ENCODE measurements at regions not wholly inside any gene's neighbourhood (a gene's known extent, or its start where the extent isn't known, plus 50 kb on each side); places are given as distances from the start of the nearest gene placed in this dataset.

DNA sequence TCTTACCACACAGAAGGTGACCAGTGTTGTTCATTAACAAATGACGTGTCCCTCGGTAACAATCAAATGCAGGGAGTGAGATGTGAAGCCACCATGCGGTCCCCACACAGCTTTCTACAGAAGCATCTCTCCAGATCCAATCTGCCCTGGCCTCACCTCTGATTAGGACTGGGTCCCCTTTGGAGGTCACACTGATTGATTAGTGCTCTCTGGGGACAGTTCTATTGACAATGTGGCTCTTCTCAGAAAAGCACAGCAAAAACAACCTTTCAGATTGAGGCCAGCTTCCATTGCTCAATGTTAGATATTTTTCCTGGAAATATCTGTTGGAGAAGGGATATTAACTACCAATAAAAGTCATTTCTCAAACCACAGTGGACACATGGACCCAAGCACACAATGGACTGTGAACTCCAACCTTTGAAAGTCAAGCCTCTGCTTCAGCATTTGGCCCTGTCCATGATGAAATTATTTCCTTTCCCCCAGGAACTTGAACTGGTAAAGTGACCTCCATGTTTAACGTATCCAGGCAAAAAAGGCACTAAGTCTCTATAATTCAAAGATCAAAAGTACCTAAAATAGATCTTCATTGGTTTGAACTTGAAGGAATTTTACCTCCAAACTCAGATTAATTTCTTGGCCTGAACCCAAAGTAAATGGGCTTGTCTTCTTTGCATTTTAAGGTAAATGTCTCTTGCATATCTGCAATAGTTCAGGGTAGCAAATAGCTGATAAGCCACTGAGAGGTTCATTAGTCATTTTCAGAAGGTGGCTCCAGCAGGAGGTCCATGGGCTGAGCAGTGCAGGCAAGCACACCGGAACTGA, 118.5 kb downstream of the FOXA2 start:
- no peak overlapping the region for H3K27ac ChIP-seq
- no peaks in the 10 kb centered on the region for H3K79me2 ChIP-seq
- no peak overlapping the region for H3K4me2 ChIP-seq (ENCODE audit: low read length)
- H2AFZ ChIP-seq, result no peak overlapping the region
- H3K36me3 ChIP-seq (ENCODE audit: control insufficient read depth, insufficient read depth, low read length), result no peaks in the 10 kb centered on the region
- no peak overlapping the region for H3K9ac ChIP-seq
- no peaks in the 10 kb centered on the region for H3K27me3 ChIP-seq (ENCODE audit: control insufficient read depth, insufficient read depth, low read length)
- TF ChIP-seq, protein P1, sequence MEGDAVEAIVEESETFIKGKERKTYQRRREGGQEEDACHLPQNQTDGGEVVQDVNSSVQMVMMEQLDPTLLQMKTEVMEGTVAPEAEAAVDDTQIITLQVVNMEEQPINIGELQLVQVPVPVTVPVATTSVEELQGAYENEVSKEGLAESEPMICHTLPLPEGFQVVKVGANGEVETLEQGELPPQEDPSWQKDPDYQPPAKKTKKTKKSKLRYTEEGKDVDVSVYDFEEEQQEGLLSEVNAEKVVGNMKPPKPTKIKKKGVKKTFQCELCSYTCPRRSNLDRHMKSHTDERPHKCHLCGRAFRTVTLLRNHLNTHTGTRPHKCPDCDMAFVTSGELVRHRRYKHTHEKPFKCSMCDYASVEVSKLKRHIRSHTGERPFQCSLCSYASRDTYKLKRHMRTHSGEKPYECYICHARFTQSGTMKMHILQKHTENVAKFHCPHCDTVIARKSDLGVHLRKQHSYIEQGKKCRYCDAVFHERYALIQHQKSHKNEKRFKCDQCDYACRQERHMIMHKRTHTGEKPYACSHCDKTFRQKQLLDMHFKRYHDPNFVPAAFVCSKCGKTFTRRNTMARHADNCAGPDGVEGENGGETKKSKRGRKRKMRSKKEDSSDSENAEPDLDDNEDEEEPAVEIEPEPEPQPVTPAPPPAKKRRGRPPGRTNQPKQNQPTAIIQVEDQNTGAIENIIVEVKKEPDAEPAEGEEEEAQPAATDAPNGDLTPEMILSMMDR (IDR thresholded peaks at IDR 0.05), result no peak
- H3K4me3 ChIP-seq (ENCODE audit: low read depth, low read length), result no peak overlapping the region
- peaks cover 9% of the 10 kb centered on the region for H3K4me1 ChIP-seq
- no peaks in the 10 kb centered on the region for H3K9me3 ChIP-seq (ENCODE audit: control insufficient read depth, low read length)

DNA sequence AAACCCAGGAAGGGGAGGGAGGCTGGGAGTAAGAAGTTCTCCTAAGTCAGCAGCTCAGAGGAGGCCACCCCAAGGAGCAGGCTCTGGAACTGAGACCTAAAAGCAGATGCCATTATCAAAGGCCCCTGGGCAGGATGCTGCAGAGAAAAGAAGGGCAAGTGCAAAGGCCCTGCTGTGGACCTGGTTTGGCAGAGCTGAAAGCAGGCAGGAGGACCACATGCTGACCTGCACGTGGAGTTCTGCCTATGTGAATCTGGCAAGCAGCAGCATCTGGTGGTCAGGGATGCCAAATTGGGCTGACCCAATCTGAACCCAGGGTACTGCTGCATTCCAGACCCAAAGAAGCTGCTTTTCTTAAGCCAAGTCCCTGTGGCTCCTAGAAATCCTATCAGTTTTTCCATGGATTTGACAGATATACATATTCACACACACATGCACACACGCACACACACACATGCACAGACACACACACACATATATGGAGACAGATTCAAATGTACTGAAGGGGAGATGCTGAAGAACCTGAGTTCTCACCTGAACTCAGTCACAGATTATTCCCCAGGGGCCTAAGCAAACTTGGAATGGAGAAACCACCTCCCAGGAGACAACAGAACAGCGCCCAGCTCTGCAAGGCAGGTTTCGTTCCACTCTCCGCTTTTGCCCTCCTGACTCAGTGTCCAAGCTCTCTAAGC, 119.9 kb downstream of the FOXA2 start:
- no peaks in the 10 kb centered on the region for H3K9me3 ChIP-seq (ENCODE audit: control insufficient read depth, low read length)
- no peaks in the 10 kb centered on the region for H3K79me2 ChIP-seq
- no peaks in the 10 kb centered on the region for H3K36me3 ChIP-seq (ENCODE audit: control insufficient read depth, insufficient read depth, low read length)
- H2AFZ ChIP-seq, result no peak overlapping the region
- peaks cover 9% of the 10 kb centered on the region for H3K4me1 ChIP-seq
- no peak overlapping the region for H3K4me2 ChIP-seq (ENCODE audit: low read length)
- no peak overlapping the region for H3K4me3 ChIP-seq (ENCODE audit: low read depth, low read length)
- no peak overlapping the region for H3K9ac ChIP-seq
- TF ChIP-seq, protein P1 (IDR thresholded peaks at IDR 0.05), result no peak
- no peaks in the 10 kb centered on the region for H3K27me3 ChIP-seq (ENCODE audit: control insufficient read depth, insufficient read depth, low read length)
- no peak overlapping the region for H3K27ac ChIP-seq

DNA sequence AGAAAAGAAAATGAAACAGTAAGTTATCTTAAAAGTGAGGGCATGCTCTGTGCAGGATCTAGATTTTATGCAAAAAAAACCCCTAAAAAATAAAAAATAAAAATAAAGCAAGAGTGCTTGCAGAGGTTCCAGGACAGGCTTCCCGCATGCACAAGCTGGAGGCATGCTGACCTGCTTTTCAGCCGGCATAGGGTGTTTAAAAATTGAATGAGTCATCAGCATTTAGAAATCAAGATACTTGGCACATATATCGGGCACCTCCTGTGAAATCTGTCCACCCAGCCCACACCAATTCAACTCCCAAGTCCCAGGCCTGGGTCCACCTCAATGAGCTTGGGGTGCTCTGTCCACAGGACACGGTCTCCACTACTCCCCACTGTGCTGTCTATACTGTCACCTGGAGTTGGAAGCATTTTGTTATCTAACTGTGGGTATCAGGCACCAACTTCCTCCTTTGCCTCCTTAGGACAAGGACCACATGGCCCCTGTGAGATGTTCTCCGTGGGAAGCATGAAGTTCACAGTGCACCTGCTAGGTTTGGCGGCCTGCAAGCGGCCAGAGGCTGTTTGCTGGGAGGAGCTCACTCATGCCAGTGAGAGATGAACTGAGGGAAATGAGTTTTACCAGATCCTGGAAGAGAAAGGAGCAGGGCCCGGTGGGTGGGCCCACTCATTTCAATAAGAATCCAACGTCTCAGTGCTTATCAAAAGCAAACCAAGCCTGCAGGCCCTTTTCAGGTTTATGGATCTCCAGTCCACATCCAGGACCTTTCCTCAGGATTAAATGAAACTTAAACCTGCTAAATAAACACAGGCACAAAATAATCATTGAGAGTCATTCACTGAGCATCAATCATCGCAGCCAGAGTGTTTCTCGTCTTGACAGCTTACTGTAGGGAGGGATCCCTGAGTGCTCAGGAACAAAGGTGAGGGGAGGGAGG, 121.1 kb downstream of the FOXA2 start:
- Histone ChIP-seq H3K4me2 (ENCODE audit: low read length) (no peak overlapping the region), H3K79me2 (no peaks in the 10 kb centered on the region), H3K4me3 (ENCODE audit: low read depth, low read length) (no peak overlapping the region), H3K27me3 (ENCODE audit: control insufficient read depth, insufficient read depth, low read length) (no peaks in the 10 kb centered on the region), H3K9ac (no peak overlapping the region), H3K9me3 (ENCODE audit: control insufficient read depth, low read length) (no peaks in the 10 kb centered on the region), H3K27ac (no peak overlapping the region), H3K36me3 (ENCODE audit: control insufficient read depth, insufficient read depth, low read length) (no peaks in the 10 kb centered on the region), H2AFZ (no peak overlapping the region), H3K4me1 (peaks cover 9% of the 10 kb centered on the region)
- TF ChIP-seq, protein P1 (IDR thresholded peaks at IDR 0.05), result no peak

DNA sequence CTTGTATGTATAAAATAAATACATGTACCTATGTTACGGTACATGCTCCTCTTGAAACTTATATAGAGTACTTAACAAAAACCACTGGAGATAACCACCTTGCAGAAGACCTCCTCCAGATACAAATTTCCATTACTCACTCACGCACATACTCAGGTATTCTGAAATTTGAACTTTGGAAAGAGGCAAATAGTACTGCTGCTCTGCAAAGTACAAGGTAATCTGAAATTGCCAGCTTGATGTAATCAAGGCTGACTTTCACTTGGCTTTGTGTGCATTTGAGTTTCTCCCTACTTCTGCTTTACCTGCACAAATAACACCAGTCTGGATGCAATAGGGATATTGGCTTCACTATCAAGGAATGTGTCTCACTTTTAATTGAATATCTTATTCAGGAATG, 123.6 kb downstream of the FOXA2 start:
- no peaks in the 10 kb centered on the region for H3K4me1 ChIP-seq
- H3K4me2 ChIP-seq (ENCODE audit: low read length), result no peak overlapping the region
- H3K9ac ChIP-seq, result no peak overlapping the region
- H3K9me3 ChIP-seq (ENCODE audit: control insufficient read depth, low read length), result no peaks in the 10 kb centered on the region
- no peak overlapping the region for H3K4me3 ChIP-seq (ENCODE audit: low read depth, low read length)
- H3K79me2 ChIP-seq, result no peaks in the 10 kb centered on the region
- no peaks in the 10 kb centered on the region for H3K27me3 ChIP-seq (ENCODE audit: control insufficient read depth, insufficient read depth, low read length)
- TF ChIP-seq, protein P1 (IDR thresholded peaks at IDR 0.05), result no peak
- H2AFZ ChIP-seq, result no peak overlapping the region
- no peaks in the 10 kb centered on the region for H3K36me3 ChIP-seq (ENCODE audit: control insufficient read depth, insufficient read depth, low read length)
- no peak overlapping the region for H3K27ac ChIP-seq

All from parathyroid adenoma (tissue), 2 donors.